Endothelial cell of umbilical vein (primary cell): ENCODE measurements at regions not wholly inside any gene's neighbourhood (a gene's known extent, or its start where the extent isn't known, plus 50 kb on each side); places are given as distances from the start of the nearest gene placed in this dataset.

ENCODE experiments used
- BruUV-seq: library from RNA; stranded (reverse); fragments of 400-500 nt; replicated peaks from 2 replicates; lab custom pipeline; 2021; lab: Mats Ljungman, UMichigan
- CTCF ChIA-PET: fragments of 300-600, 350-600 bp; sonication (Branson Sonifier 250); formaldehyde crosslinking; loops from one replicate; lab custom pipeline; 2021; ENCODE audit warnings: antibody characterized with exemption, inconsistent platforms; lab: Charles Lee
- POLR2A ChIA-PET: fragments of 300-600, 350-600 bp; sonication (Branson Sonifier 250); formaldehyde crosslinking; loops from one replicate; lab custom pipeline; 2021; ENCODE audit warnings: antibody characterized with exemption, inconsistent platforms; lab: Charles Lee
- DNase-seq: peaks from one replicate; pipeline ENCODE4 v3.0.0-alpha.2; 2011; ENCODE audit warnings: low read depth, low spot score
- FAIRE-seq: peaks from 2 replicates; lab custom pipeline; 2011; peaks lifted over from hg19 to GRCh38; lab: Jason Lieb, UNC
- H2AFZ ChIP-seq: 2 replicates; pipeline ENCODE4 v1.6.0; 2012; ENCODE audit warnings: low read depth, low read length, control low read depth, inconsistent platforms
- H3K27ac ChIP-seq: 2 replicates; pipeline ENCODE4 v1.5.1; 2011; ENCODE audit warnings: low read depth, mild to moderate bottlenecking, control low read depth, low read length, moderate library complexity; ENCODE audit not compliant: insufficient read depth
- H3K27me3 ChIP-seq, 2 experiments: 2 replicates each; pipeline versions ENCODE4 v1.6.0 to v1.6.1; 2011; ENCODE audit warnings: low read length in 2 of 2, mixed read lengths in 1 of 2; ENCODE audit not compliant: control insufficient read depth in 2 of 2, insufficient read depth in 2 of 2
- H3K36me3 ChIP-seq, 2 experiments: 2 replicates in 1 of 2; 3 replicates in 1 of 2; pipeline ENCODE4 v1.5.1; 2011; ENCODE audit warnings: low read length in 2 of 2, mild to moderate bottlenecking in 1 of 2, moderate library complexity in 1 of 2; ENCODE audit not compliant: control insufficient read depth in 2 of 2, insufficient read depth in 2 of 2; ENCODE audit errors: extremely low read depth in 1 of 2
- H3K4me1 ChIP-seq: 3 replicates; pipeline ENCODE4 v1.5.1; 2011; ENCODE audit warnings: mild to moderate bottlenecking, low read length; ENCODE audit not compliant: control insufficient read depth, insufficient read depth; ENCODE audit errors: extremely low read depth
- H3K4me2 ChIP-seq: 2 replicates; pipeline ENCODE4 v1.6.1; 2011; ENCODE audit warnings: low read length, control low read depth, mixed read lengths; ENCODE audit not compliant: insufficient read depth
- H3K4me3 ChIP-seq, 3 experiments: fragments of 200-600 bp in 1 of 3; sonication (generic), shearing (Covaris generic) in 1 of 3; replicated peaks in 1 of 3; 2 replicates each; pipeline ENCODE4 v1.5.1; 2011 to 2016; ENCODE audit warnings: control low read depth in 3 of 3, low read length in 3 of 3, mild to moderate bottlenecking in 2 of 3, inconsistent platforms in 1 of 3, low read depth in 1 of 3, moderate library complexity in 1 of 3; ENCODE audit not compliant: insufficient read depth in 1 of 3
- H3K79me2 ChIP-seq: 2 replicates; pipeline ENCODE4 v1.6.0; 2012; ENCODE audit warnings: low read length, inconsistent platforms; ENCODE audit not compliant: control insufficient read depth, insufficient read depth
- H3K9ac ChIP-seq: replicated peaks from 2 replicates; pipeline ENCODE3; 2011; ENCODE audit warnings: low read length, control low read depth; ENCODE audit not compliant: insufficient read depth; ENCODE audit errors: extremely low read depth
- H3K9me1 ChIP-seq: replicated peaks from 3 replicates; pipeline ENCODE4 v1.6.0; 2011; ENCODE audit warnings: mild to moderate bottlenecking, low read length; ENCODE audit not compliant: control insufficient read depth, insufficient read depth; ENCODE audit errors: extremely low read depth
- H3K9me3 ChIP-seq: replicated peaks from 2 replicates; pipeline ENCODE4 v1.5.1; 2012; ENCODE audit warnings: low read length, inconsistent platforms; ENCODE audit not compliant: control insufficient read depth, insufficient read depth
- H4K20me1 ChIP-seq: replicated peaks from 2 replicates; pipeline ENCODE3; 2011; ENCODE audit warnings: mild to moderate bottlenecking, low read length; ENCODE audit not compliant: control insufficient read depth, insufficient read depth; ENCODE audit errors: extremely low read depth
- EZH2 ChIP-seq: IDR thresholded peaks from 2 replicates; pipeline ENCODE4 v1.6.1; 2012; ENCODE audit warnings: borderline replicate concordance, low read depth, mild to moderate bottlenecking, moderate library complexity, low read length, inconsistent platforms; ENCODE audit not compliant: severe bottlenecking
- FOS ChIP-seq: IDR thresholded peaks from 2 replicates; pipeline ENCODE4 v1.6.1; 2011; ENCODE audit warnings: mild to moderate bottlenecking, low read length, moderate library complexity, borderline replicate concordance; ENCODE audit not compliant: insufficient read depth
- GATA2 ChIP-seq: IDR thresholded peaks from 2 replicates; pipeline ENCODE4 v1.7.0; 2011; ENCODE audit warnings: low read depth, mild to moderate bottlenecking, moderate library complexity, mixed read lengths, low read length; ENCODE audit not compliant: insufficient read length, insufficient read depth
- JUN ChIP-seq: IDR thresholded peaks from 2 replicates; pipeline ENCODE4 v1.6.1; 2011; ENCODE audit warnings: borderline replicate concordance, low read depth; ENCODE audit not compliant: insufficient read length, insufficient read depth
- MYC ChIP-seq: IDR thresholded peaks from one replicate; pipeline ENCODE4 v1.6.1; 2011; ENCODE audit warnings: mild to moderate bottlenecking, low read depth, low read length
- POLR2AphosphoS5 ChIP-seq: IDR thresholded peaks from 2 replicates; pipeline ENCODE4 v1.6.1; 2012; ENCODE audit warnings: low read depth, mild to moderate bottlenecking, control low read depth, low read length, moderate library complexity; ENCODE audit not compliant: insufficient read depth
- dilution Hi-C: fragments of 300-500 bp; cut with MboI; formaldehyde crosslinking; loops from one replicate; pipeline ENCODE4 v1.15.0; 2019; ENCODE audit warnings: low sequenced_read_pairs; ENCODE audit not compliant: extremely low pct_ligation_motif_present
- intact Hi-C: fragments of 100-400 bp; cut with micrococcal nuclease; formaldehyde crosslinking; loops from one replicate; pipeline ENCODE4 v1.10.0; 2022
- TF ChIP-seq, protein P1 (sequence below): IDR thresholded peaks from 2 replicates; pipeline ENCODE4 v1.6.1; 2011; ENCODE audit not compliant: insufficient read depth, insufficient read length
- TF ChIP-seq, protein P2 (sequence below), 2 donors: IDR thresholded peaks; 1 replicate in 1 of 2; 2 replicates in 1 of 2; pipeline ENCODE4 v1.5.1; 2011; ENCODE audit warnings: low read length in 2 of 2, mild to moderate bottlenecking in 2 of 2, moderate library complexity in 2 of 2, control low read depth in 1 of 2, inconsistent platforms in 1 of 2, low read depth in 1 of 2; ENCODE audit not compliant: insufficient read depth in 1 of 2; ENCODE audit errors: extremely low read depth in 1 of 2

DNA sequence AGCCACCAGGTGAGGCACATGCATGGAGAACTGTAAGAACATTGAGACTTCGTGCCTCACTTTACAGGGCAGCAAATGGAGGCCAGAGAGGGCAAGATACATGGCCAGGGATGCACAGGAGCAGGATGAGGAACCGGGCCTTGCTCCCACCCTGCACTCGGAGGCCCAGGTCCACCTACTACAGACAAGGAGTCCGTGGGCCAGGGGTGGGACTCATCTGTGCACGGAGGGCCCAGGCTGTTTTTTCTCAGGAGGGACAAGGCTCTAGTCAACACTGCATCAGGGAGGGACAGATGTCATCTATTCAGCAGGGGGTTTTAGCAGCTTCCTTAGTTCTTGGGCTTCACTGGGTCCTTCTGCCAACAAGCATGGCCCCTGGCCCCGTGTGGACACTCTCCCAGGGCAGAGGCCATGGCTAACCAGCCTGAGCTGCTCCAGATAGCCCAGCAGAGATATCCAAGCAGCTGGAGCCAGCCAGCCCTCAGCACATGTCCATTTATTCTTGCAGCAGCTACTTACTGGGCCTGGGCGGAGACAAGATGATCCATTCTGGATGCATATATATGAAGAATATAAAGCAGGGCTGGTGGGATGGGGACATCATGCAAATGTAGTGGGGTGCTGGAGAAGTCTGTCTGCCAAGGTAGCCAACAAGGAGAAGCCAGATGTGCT is 134.5 kb upstream of the RET start:
- CTCF ChIA-PET, result interaction anchor here (0.6 kb wide), 1 partner anchor 467 kb away, joined by 3 read pairs; the partner anchor contains the start of gene HNRNPF
- no peak for FAIRE-seq

More for the DNA sequence above, 134.5 kb upstream of the RET start:
- H3K4me3 ChIP-seq, result no peak overlapping the region
- DNase-seq, result no peak
- H3K9me3 ChIP-seq, result no peaks in the 10 kb centered on the region
- no peaks in the 10 kb centered on the region for H3K27me3 ChIP-seq
- no peaks in the 10 kb centered on the region for H3K79me2 ChIP-seq
- no peaks in the 10 kb centered on the region for H3K36me3 ChIP-seq
- no peaks in the 10 kb centered on the region for H3K4me1 ChIP-seq
- POLR2A ChIA-PET, result no interaction called here
- no peak overlapping the region for H3K9ac ChIP-seq
- no TSS peak for BruUV-seq
- no peak overlapping the region for H3K4me2 ChIP-seq
- no peak overlapping the region for H2AFZ ChIP-seq
- dilution Hi-C loops, result no loop called here
- H3K9me1 ChIP-seq, result no peaks in the 10 kb centered on the region
- TF ChIP-seq EZH2 (no peak), JUN (no peak), POLR2AphosphoS5 (no peak), MYC (no peak), FOS (no peak), GATA2 (no peak)
- TF ChIP-seq, protein P1, sequence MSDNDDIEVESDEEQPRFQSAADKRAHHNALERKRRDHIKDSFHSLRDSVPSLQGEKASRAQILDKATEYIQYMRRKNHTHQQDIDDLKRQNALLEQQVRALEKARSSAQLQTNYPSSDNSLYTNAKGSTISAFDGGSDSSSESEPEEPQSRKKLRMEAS, result no peak
- TF ChIP-seq, protein P2, sequence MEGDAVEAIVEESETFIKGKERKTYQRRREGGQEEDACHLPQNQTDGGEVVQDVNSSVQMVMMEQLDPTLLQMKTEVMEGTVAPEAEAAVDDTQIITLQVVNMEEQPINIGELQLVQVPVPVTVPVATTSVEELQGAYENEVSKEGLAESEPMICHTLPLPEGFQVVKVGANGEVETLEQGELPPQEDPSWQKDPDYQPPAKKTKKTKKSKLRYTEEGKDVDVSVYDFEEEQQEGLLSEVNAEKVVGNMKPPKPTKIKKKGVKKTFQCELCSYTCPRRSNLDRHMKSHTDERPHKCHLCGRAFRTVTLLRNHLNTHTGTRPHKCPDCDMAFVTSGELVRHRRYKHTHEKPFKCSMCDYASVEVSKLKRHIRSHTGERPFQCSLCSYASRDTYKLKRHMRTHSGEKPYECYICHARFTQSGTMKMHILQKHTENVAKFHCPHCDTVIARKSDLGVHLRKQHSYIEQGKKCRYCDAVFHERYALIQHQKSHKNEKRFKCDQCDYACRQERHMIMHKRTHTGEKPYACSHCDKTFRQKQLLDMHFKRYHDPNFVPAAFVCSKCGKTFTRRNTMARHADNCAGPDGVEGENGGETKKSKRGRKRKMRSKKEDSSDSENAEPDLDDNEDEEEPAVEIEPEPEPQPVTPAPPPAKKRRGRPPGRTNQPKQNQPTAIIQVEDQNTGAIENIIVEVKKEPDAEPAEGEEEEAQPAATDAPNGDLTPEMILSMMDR (IDR thresholded peaks at IDR 0.05; ENCODE audit: extremely low read depth in 1 of 2, insufficient read depth in 1 of 2, low read depth in 1 of 2, low read length in 2 of 2), result no peak
- no peaks in the 10 kb centered on the region for H4K20me1 ChIP-seq
- intact Hi-C loops, result no loop called here
- no peak overlapping the region for H3K27ac ChIP-seq
